NCI-H2171 treated with DMSO at 0.1 percent for 48 hours (cell line): ENCODE measurements at regions not wholly inside any gene's neighbourhood (a gene's known extent, or its start where the extent isn't known, plus 50 kb on each side); places are given as distances from the start of the nearest gene placed in this dataset.
"Not testable (repeated sequence)": the region's sequence is repeated elsewhere in the genome, so short reads cannot be mapped to it uniquely, and the experiment has no call there.

ENCODE experiments used
- DNase-seq: peaks from one replicate; lab custom pipeline; 2025; lab: John Stamatoyannopoulos, UW

- DNase-seq, result no peak
These were observed 171.5 kb downstream of the NUP210 start for GRCh38 chr3:13248640-13249039.

- DNase-seq, result no peak
These were observed 172.4 kb upstream of the IQSEC1 start for GRCh38 chr3:13245615-13245978.

- DNase-seq, result no peak
These were observed 170.4 kb upstream of the IQSEC1 start for GRCh38 chr3:13243586-13243985.

GRCh38 chr3:13242364-13242737 is 169.1 kb upstream of the IQSEC1 start:
- no peak for DNase-seq

- no peak for DNase-seq
These were observed 168.6 kb upstream of the IQSEC1 start for GRCh38 chr3:13241621-13242363.

GRCh38 chr3:13240928-13241618 is 167.8 kb upstream of the IQSEC1 start:
- DNase-seq, result no peak

GRCh38 chr3:13239467-13239760 is 166.2 kb upstream of the IQSEC1 start:
- no peak for DNase-seq

DNA sequence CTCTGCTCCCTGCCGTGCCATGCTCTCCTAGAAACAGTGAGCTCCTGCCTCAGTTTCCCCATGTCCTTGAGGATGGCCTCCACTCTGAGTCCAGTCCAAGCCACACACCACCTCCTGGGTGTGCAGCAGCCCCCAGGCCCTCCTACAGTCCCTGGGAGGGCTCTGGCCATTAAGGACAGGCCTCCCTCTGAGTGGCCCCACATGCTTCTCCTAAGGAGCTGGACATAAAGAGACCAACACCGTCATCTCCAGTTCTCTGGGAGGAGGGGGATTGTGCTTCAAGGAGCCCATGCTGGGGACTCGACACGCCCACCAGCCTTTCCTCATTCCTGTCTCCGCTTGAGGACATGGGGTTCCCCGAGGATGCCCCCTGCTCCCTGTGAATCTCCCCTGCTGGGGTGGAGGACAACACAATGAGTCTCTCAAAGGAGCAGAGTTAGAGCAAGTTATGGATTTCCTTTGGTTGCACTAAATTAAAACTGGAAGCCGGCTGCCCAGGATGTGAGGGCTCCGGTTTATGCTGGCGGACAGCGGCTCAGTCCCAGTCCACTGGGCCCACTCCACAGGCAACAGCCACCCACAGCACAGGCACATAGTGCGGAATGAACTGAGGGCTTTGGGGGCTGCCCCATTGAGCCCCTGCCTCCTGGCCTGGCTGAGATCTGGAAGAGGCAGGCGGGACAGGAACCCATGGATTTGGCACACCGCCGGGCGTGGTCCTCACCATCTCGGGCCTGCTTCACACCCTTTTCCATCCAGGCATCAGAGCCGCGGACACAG is 165.6 kb upstream of the IQSEC1 start:
- DNase-seq, result no peak

- DNase-seq, result no peak
These were observed 164.7 kb upstream of the IQSEC1 start for GRCh38 chr3:13237776-13238490.

GRCh38 chr3:13236557-13237173 is 163.4 kb upstream of the IQSEC1 start:
- DNase-seq, result peak; percentile 20

DNA sequence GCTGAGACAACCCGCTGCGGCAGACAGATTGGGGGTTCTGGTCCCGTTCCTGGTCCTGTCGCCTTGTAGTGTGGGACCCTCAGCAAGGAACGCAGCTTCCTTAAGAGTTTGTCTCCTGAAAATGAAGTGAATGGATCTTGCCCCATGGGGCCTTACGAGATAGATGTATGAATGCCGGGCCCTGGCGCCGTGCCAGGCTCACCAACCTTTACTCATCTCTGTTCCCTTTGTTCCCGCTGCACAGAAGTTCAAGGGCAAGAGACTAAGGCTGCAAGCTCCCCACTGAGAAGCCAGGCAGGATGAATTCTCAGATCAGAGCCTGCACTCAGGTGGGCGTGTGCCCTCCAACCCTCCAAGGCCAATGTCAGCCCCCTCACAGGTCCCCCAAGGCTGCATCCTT is 162.7 kb upstream of the IQSEC1 start:
- DNase-seq, result peak; percentile 28

DNA sequence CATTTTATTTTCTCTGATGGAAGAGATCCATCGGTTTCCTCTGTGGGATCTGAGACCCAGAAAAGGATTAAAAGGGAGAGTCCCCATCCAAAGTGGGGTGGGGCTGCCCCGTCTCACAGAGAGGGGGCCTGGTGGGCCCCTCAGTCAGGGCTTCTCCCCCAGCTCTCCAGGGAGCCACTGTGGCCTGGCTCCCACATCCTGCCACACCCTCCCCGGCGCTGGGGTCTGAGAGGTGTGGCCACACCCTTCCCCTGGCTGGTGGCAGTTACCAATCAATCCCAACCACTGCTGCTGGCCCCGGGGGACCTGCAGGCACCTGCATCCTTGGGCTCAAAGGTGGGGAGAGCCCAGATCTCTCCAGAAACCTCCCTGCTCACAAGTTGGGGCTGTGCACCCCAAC is 161.8 kb upstream of the IQSEC1 start:
- peak; percentile 9 for DNase-seq

DNA sequence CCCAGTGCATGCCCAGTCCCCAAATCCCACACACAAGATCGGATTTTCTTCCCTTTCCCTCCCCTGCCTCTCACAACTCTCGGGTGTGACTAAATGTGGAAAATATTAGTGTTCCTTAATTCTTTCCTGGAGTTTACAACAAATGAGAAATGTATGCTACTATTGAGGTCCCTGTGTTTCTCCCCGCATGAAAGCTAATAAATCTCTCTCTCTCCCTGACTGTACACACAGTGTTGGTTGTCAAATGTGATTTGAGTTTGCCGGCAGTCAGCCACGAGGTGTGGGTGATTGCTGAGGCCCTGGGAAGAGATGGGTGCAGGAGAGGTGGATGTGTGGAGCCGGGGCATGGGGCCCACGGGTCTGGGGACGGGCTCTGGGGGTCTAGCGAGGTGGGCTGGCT is 161.4 kb upstream of the IQSEC1 start:
- DNase-seq, result no peak

DNA sequence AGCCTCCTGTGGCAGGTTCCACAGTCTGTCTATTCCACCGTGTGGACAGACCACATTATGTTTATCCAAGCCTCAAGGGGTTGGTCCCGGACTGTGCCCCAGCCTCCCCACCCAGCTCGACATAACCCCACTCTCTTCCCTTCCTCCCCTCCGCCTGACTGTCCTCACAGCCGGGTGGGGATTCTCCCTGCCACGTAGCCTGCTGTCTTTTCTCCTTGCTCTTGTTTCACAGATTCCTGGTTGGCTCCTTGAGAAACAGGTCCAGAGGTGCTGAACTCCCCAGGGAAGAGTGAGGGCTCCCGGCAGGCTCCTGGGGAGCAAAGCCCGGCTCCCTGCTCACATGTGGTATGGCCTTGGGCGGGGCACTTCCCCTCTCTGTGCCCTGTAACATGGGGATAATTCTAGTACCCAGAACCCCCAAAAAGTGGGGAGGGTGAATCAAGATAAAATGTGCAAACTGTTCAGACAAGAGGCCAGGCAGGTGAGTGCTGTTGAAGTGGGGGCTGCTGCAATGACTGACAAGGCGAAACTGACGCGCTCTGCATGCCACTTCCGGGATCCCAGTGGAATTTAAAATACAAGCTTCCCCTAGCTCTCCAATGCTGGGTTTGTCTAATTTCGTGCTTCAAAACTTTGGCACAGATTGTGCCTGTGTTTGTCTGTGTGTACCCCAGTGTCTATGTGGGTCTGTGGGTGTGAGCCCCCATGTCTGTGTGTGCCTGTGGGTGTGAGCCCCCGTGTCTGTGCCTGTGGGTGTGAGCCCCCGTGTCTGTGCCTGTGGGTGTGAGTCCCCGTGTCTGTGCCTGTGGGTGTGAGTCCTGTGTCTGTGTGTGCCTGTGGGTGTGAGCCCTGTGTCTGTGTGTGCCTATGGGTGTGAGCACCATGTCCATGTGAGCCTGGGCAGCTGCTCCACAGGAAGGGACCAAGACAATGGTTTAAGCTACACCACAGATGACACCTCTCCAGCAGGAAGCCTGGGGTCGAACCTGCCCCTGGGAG is 160.6 kb upstream of the IQSEC1 start:
- DNase-seq, result peak; percentile 8

GRCh38 chr3:13231781-13232666 is 158.8 kb upstream of the IQSEC1 start:
- no peak for DNase-seq

- no peak for DNase-seq
These were observed 156.2 kb upstream of the IQSEC1 start for GRCh38 chr3:13229273-13229949.

GRCh38 chr3:13228584-13228983 is 155.4 kb upstream of the IQSEC1 start:
- no peak for DNase-seq

GRCh38 chr3:13228169-13228568 is 154.9 kb upstream of the IQSEC1 start:
- not testable (repeated sequence) for DNase-seq
